Thoracic aorta (tissue), 2 donors: ENCODE measurements at regions not wholly inside any gene's neighbourhood (a gene's known extent, or its start where the extent isn't known, plus 50 kb on each side); places are given as distances from the start of the nearest gene placed in this dataset.

Experiments
- ATAC-seq: fragments of 150-250 bp; one replicate; pipeline ENCODE4 v1.8.0; 2017; ENCODE audit warnings: low read depth; ENCODE audit not compliant: insufficient number of reproducible peaks, low FRiP score
- DNase-seq: peaks from one replicate; pipeline ENCODE4 v3.0.0-alpha.2; 2020; ENCODE audit warnings: low spot score
- H3K27ac ChIP-seq, 2 donors: fragments of 200-600 bp; sonication (generic); 1 replicate in 1 of 2; 2 replicates in 1 of 2; pipeline ENCODE4 v1.5.1; 2016; ENCODE audit warnings: mild to moderate bottlenecking in 2 of 2, moderate library complexity in 2 of 2
- H3K27me3 ChIP-seq: fragments of 200-600 bp; sonication (generic); replicated peaks from 2 replicates; pipeline ENCODE4 v1.6.0; 2016; ENCODE audit warnings: mild to moderate bottlenecking; ENCODE audit not compliant: insufficient read depth
- H3K36me3 ChIP-seq: fragments of 200-600 bp; sonication (generic); one replicate; pipeline ENCODE4 v1.5.1; 2016
- H3K4me1 ChIP-seq, 2 donors: fragments of 200-600 bp; sonication (generic); 1 replicate in 1 of 2; 2 replicates in 1 of 2; pipeline versions ENCODE4 v1.5.1 to v1.6.0; 2016; ENCODE audit warnings: low read depth in 2 of 2, mild to moderate bottlenecking in 1 of 2; ENCODE audit not compliant: control insufficient read depth in 1 of 2
- H3K4me3 ChIP-seq: fragments of 200-600 bp; sonication (generic); 2 replicates; pipeline ENCODE4 v1.5.1; 2016; ENCODE audit warnings: mild to moderate bottlenecking
- H3K9me3 ChIP-seq: fragments of 200-600 bp; sonication (generic); 2 replicates; pipeline ENCODE4 v1.5.1; 2016
- CTCF ChIP-seq: fragments of 200-600 bp; sonication (generic); IDR thresholded peaks from one replicate; pipeline ENCODE4 v1.5.1; 2019; ENCODE audit warnings: antibody characterized with exemption

- H3K4me1 ChIP-seq: peaks cover 9 to 26% of the 10 kb centered on the region in 2 donors
- no peak for ATAC-seq
- H3K4me3 ChIP-seq: no peak overlapping the region
- TF ChIP-seq CTCF: no peak
- H3K27me3 ChIP-seq: no peaks in the 10 kb centered on the region
- H3K27ac ChIP-seq: no peak overlapping the region
- H3K9me3 ChIP-seq: no peaks in the 10 kb centered on the region
- no peak for DNase-seq
- no peaks in the 10 kb centered on the region for H3K36me3 ChIP-seq
Observed at GRCh38 chr2:22497789-22498188, 887.2 kb upstream of the KLHL29 start.

- DNase-seq: no peak
- TF ChIP-seq CTCF: no peak
- peak overlapping the region; percentile 56 to 66 for H3K27ac ChIP-seq
Observed at GRCh38 chr2:22499082-22499839, 885.7 kb upstream of the KLHL29 start.

GRCh38 chr2:22500555-22500935 is 884.4 kb upstream of the KLHL29 start:
- TF ChIP-seq CTCF: no peak
- no peak for ATAC-seq

More at GRCh38 chr2:22499082-22499839, 885.7 kb upstream of the KLHL29 start:
- Histone ChIP-seq H3K27me3 (no peaks in the 10 kb centered on the region), H3K4me1 (peaks cover 9 to 26% of the 10 kb centered on the region in 2 donors), H3K4me3 (no peak overlapping the region), H3K9me3 (no peaks in the 10 kb centered on the region), H3K36me3 (no peaks in the 10 kb centered on the region)
- peak; percentile 84 for ATAC-seq

GRCh38 chr2:22501851-22502250 is 883.1 kb upstream of the KLHL29 start:
- H3K36me3 ChIP-seq: no peaks in the 10 kb centered on the region
- ATAC-seq: no peak
- TF ChIP-seq CTCF: no peak
- DNase-seq: no peak
- no peaks in the 10 kb centered on the region for H3K9me3 ChIP-seq
- H3K4me3 ChIP-seq: no peak overlapping the region
- no peaks in the 10 kb centered on the region for H3K27me3 ChIP-seq
- H3K27ac ChIP-seq: no peak overlapping the region
- H3K4me1 ChIP-seq: peaks cover 9 to 26% of the 10 kb centered on the region in 2 donors

More at GRCh38 chr2:22500555-22500935, 884.4 kb upstream of the KLHL29 start:
- peaks cover 9 to 26% of the 10 kb centered on the region in 2 donors for H3K4me1 ChIP-seq
- no peaks in the 10 kb centered on the region for H3K36me3 ChIP-seq
- DNase-seq: no peak
- H3K27ac ChIP-seq: peak overlapping the region; percentile 56 to 66
- H3K27me3 ChIP-seq: no peaks in the 10 kb centered on the region
- H3K9me3 ChIP-seq: no peaks in the 10 kb centered on the region
- H3K4me3 ChIP-seq: no peak overlapping the region

- ATAC-seq (no peak), DNase-seq (no peak)
- Histone ChIP-seq H3K4me1 (no peaks in the 10 kb centered on the region), H3K27ac (no peak overlapping the region), H3K9me3 (no peaks in the 10 kb centered on the region), H3K27me3 (no peaks in the 10 kb centered on the region), H3K36me3 (no peaks in the 10 kb centered on the region), H3K4me3 (no peak overlapping the region)
- TF ChIP-seq CTCF: no peak
Observed at GRCh38 chr2:22513563-22513962, 871.4 kb upstream of the KLHL29 start.
